ENCODE measurements at regions not wholly inside any gene's neighbourhood (a gene's known extent, or its start where the extent isn't known, plus 50 kb on each side); places are given as distances from the start of the nearest gene placed in this dataset.

- no peak for TF ChIP-seq CTCF (IDR thresholded peaks at IDR 0.05)
- TF ChIP-seq POLR2A (IDR thresholded peaks at IDR 0.05), result no peak
- no peak for TF ChIP-seq EP300 (IDR thresholded peaks at IDR 0.05)
Measured at GRCh38 chr9:14447103-14447502, 133.2 kb upstream of the NFIB start.
